ENCODE measurements at regions not wholly inside any gene's neighbourhood (a gene's known extent, or its start where the extent isn't known, plus 50 kb on each side); places are given as distances from the start of the nearest gene placed in this dataset.

- H3K36me3 ChIP-seq (ENCODE audit: control insufficient read depth in 2 of 3, insufficient read depth in 3 of 3, low read length in 3 of 3) = no peaks in the 10 kb centered on the region
Observed at GRCh38 chr5:61808909-61809308, 476.9 kb downstream of the ZSWIM6 start.

GRCh38 chr5:61809651-61810050, 477.6 kb downstream of the ZSWIM6 start:
- Histone ChIP-seq H3K36me3 (ENCODE audit: control insufficient read depth in 2 of 3, insufficient read depth in 3 of 3, low read length in 3 of 3) (no peaks in the 10 kb centered on the region), H3K27ac (ENCODE audit: low read depth in 2 of 2, low read length in 2 of 2) (no peak overlapping the region), H3K4me3 (ENCODE audit: low read length in 3 of 3) (no peak overlapping the region), H3K4me1 (ENCODE audit: control insufficient read depth in 2 of 3, insufficient read depth in 2 of 3, low read depth in 1 of 3, low read length in 3 of 3) (peaks cover 0 to 6% (median 6%) of the 10 kb centered on the region in 3 donors), H3K27me3 (ENCODE audit: control insufficient read depth, insufficient read depth, low read length) (no peaks in the 10 kb centered on the region), H3K9ac (ENCODE audit: low read length in 3 of 3) (no peak overlapping the region), H3K9me3 (ENCODE audit: control insufficient read depth in 2 of 3, insufficient read depth in 1 of 3, low read length in 3 of 3) (no peaks in the 10 kb centered on the region)
- intact Hi-C loops (cut with DNase I) = no loop called here
- TF ChIP-seq CTCF (IDR thresholded peaks at IDR 0.05; ENCODE audit: borderline replicate concordance, extremely low read depth, insufficient read depth) = no peak
- DNase-seq = peak in 4 of 5 donors; percentile 20 to 51 (median 30)
- no peak for FAIRE-seq

More at GRCh38 chr5:61808909-61809308, 476.9 kb downstream of the ZSWIM6 start:
- H3K4me1 ChIP-seq (ENCODE audit: control insufficient read depth in 2 of 3, insufficient read depth in 2 of 3, low read depth in 1 of 3, low read length in 3 of 3) = peaks cover 0 to 8% (median 6%) of the 10 kb centered on the region in 3 donors
- peak in 1 of 5 donors; percentile 43 for DNase-seq
- no peak overlapping the region for H3K4me3 ChIP-seq (ENCODE audit: low read length in 3 of 3)
- H3K9ac ChIP-seq (ENCODE audit: low read length in 3 of 3) = no peak overlapping the region
- no peak for TF ChIP-seq CTCF (IDR thresholded peaks at IDR 0.05; ENCODE audit: borderline replicate concordance, extremely low read depth, insufficient read depth)
- no peaks in the 10 kb centered on the region for H3K27me3 ChIP-seq (ENCODE audit: control insufficient read depth, insufficient read depth, low read length)
- intact Hi-C loops (cut with DNase I) = no loop called here
- H3K27ac ChIP-seq (ENCODE audit: low read depth in 2 of 2, low read length in 2 of 2) = no peak overlapping the region
- no peaks in the 10 kb centered on the region for H3K9me3 ChIP-seq (ENCODE audit: control insufficient read depth in 2 of 3, insufficient read depth in 1 of 3, low read length in 3 of 3)
- FAIRE-seq = no peak

- no peak overlapping the region for H3K4me3 ChIP-seq (ENCODE audit: low read length in 3 of 3)
- H3K4me1 ChIP-seq (ENCODE audit: control insufficient read depth in 2 of 3, insufficient read depth in 2 of 3, low read depth in 1 of 3, low read length in 3 of 3) = peaks cover 0 to 6% (median 0%) of the 10 kb centered on the region in 3 donors
- H3K27ac ChIP-seq (ENCODE audit: low read depth in 2 of 2, low read length in 2 of 2) = no peak overlapping the region
- H3K9me3 ChIP-seq (ENCODE audit: control insufficient read depth in 2 of 3, insufficient read depth in 1 of 3, low read length in 3 of 3) = no peaks in the 10 kb centered on the region
- no peak overlapping the region for H3K9ac ChIP-seq (ENCODE audit: low read length in 3 of 3)
- no peaks in the 10 kb centered on the region for H3K36me3 ChIP-seq (ENCODE audit: control insufficient read depth in 2 of 3, insufficient read depth in 3 of 3, low read length in 3 of 3)
- DNase-seq (no peak), FAIRE-seq (no peak)
- H3K27me3 ChIP-seq (ENCODE audit: control insufficient read depth, insufficient read depth, low read length) = no peaks in the 10 kb centered on the region
- no peak for TF ChIP-seq CTCF (IDR thresholded peaks at IDR 0.05; ENCODE audit: borderline replicate concordance, extremely low read depth, insufficient read depth)
- intact Hi-C loops (cut with DNase I) = no loop called here
Observed at GRCh38 chr5:61811052-61811451, 479.0 kb downstream of the ZSWIM6 start.

GRCh38 chr5:61813361-61813760, 481.3 kb downstream of the ZSWIM6 start:
- intact Hi-C loops (cut with DNase I) = no loop called here
- Histone ChIP-seq H3K9ac (ENCODE audit: low read length in 3 of 3) (no peak overlapping the region), H3K27me3 (ENCODE audit: control insufficient read depth, insufficient read depth, low read length) (no peaks in the 10 kb centered on the region), H3K4me1 (ENCODE audit: control insufficient read depth in 2 of 3, insufficient read depth in 2 of 3, low read depth in 1 of 3, low read length in 3 of 3) (peaks cover 0 to 17% (median 5%) of the 10 kb centered on the region in 3 donors), H3K36me3 (ENCODE audit: control insufficient read depth in 2 of 3, insufficient read depth in 3 of 3, low read length in 3 of 3) (no peaks in the 10 kb centered on the region), H3K9me3 (ENCODE audit: control insufficient read depth in 2 of 3, insufficient read depth in 1 of 3, low read length in 3 of 3) (no peaks in the 10 kb centered on the region), H3K27ac (ENCODE audit: low read depth in 2 of 2, low read length in 2 of 2) (no peak overlapping the region), H3K4me3 (ENCODE audit: low read length in 3 of 3) (no peak overlapping the region)
- DNase-seq = no peak
- FAIRE-seq = no peak
- no peak for TF ChIP-seq CTCF (IDR thresholded peaks at IDR 0.05; ENCODE audit: borderline replicate concordance, extremely low read depth, insufficient read depth)

Measured in kidney (tissue), 13 donors.